Activated T-helper 2 cell treated with anti-CD3 and anti-CD28 coated beads, Interferon-gamma antibody, Interleukin-2, Interleukin-4, amounts not matched to agents 10 μg/mL and 5 μg/mL and 100 μg/mL, durations not matched to agents 14 hours and 24 hours and 36 hours (primary cell): ENCODE measurements at regions not wholly inside any gene's neighbourhood (a gene's known extent, or its start where the extent isn't known, plus 50 kb on each side); places are given as distances from the start of the nearest gene placed in this dataset.

Source experiments
- DNase-seq: peaks from one replicate; pipeline ENCODE4 v3.0.0; 2021; ENCODE audit warnings: low spot score
- H3K27ac Mint-ChIP-seq: one replicate; pipeline ENCODE4 v1.8.0; 2021; ENCODE audit warnings: mixed read lengths
- H3K27me3 Mint-ChIP-seq: one replicate; pipeline ENCODE4 v1.8.0; 2021; ENCODE audit warnings: low read depth, mixed read lengths
- H3K36me3 Mint-ChIP-seq: one replicate; pipeline ENCODE4 v1.8.0; 2021; ENCODE audit warnings: low read depth, mixed read lengths
- H3K4me1 Mint-ChIP-seq: one replicate; pipeline ENCODE4 v1.8.0; 2021; ENCODE audit warnings: low read depth, mixed read lengths
- H3K4me3 Mint-ChIP-seq: one replicate; pipeline ENCODE4 v1.8.0; 2021; ENCODE audit warnings: low read depth, mild to moderate bottlenecking, moderate library complexity, mixed read lengths
- H3K9me3 Mint-ChIP-seq: one replicate; pipeline ENCODE4 v1.8.0; 2021; ENCODE audit warnings: mixed read lengths
- intact Hi-C: fragments of 100-400 bp; cut with micrococcal nuclease; formaldehyde crosslinking; loops from one replicate; pipeline ENCODE4 v1.15.1; 2023

DNA sequence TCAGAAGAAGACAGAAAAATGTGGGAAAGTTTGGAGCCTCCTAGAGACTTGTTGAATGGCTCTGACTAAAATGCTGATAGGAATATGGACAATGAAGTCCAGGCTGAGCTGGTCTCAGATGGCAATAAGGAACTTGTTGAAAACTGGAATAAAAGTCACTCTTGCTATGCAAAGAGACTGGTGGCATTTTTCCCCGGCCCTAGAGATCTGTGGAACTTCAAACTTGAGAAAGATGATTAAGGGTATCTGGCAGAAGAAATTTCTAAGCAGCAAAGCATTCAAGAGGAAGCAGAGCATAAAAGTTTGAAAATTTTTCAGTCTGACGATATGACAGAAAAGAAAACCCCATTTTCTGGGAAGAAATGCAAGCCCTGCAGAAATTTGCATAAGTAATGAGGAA is 159.3 kb downstream of the MREG start:
- H3K4me3 Mint-ChIP-seq, result no peak overlapping the region
- H3K27ac Mint-ChIP-seq, result no peak overlapping the region
- intact Hi-C loops, result no loop called here
- H3K4me1 Mint-ChIP-seq, result no peaks in the 10 kb centered on the region
- H3K36me3 Mint-ChIP-seq, result no peaks in the 10 kb centered on the region
- H3K9me3 Mint-ChIP-seq, result peaks cover 13% of the 10 kb centered on the region
- H3K27me3 Mint-ChIP-seq, result no peaks in the 10 kb centered on the region
- no peak for DNase-seq

DNA sequence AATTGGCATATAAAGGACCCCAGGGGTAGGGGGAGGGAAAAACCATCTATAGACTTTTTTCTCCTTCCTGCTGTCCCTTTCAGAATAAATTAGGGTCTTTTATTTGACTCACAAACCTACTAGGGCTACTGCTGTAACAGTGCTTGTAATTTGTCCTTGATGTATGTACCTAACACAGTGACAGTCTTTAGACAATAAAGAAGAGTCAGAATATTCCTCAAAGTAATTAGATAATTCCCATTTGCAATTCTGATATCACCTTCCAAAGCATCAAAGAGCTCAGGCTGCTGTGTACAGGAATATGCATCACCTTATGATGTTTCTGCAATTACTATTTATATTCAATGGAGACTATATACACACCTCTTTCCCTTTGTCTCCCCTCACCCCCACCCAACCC is 161.7 kb downstream of the MREG start:
- Mint-ChIP-seq H3K36me3 (no peaks in the 10 kb centered on the region), H3K4me1 (no peaks in the 10 kb centered on the region)
- intact Hi-C loops, result no loop called here

DNA sequence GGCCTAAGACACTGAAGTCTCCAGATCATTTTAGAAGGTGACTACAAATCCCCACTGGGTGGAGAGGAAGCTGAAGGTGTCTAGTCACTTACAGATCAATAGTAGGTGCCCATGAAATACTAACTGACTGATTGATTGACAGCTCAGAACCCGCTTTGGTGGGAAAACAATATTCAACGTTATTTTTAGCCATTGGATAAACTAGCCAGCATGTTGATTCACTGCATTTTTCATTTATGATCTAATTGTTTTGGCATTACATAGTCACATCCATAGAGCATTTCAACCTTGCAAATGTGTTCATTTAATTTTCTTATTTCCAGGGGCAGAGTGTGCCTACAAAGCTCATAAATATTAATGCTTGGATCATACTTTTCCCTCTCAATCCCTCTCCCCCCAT is 162.3 kb downstream of the MREG start:
- Mint-ChIP-seq H3K27ac (no peak overlapping the region), H3K4me1 (no peaks in the 10 kb centered on the region), H3K9me3 (peaks cover 13% of the 10 kb centered on the region), H3K36me3 (no peaks in the 10 kb centered on the region), H3K27me3 (no peaks in the 10 kb centered on the region), H3K4me3 (no peak overlapping the region)
- intact Hi-C loops, result no loop called here
- no peak for DNase-seq

More for the DNA sequence above, 161.7 kb downstream of the MREG start:
- Mint-ChIP-seq H3K4me3 (no peak overlapping the region), H3K27me3 (no peaks in the 10 kb centered on the region), H3K27ac (no peak overlapping the region), H3K9me3 (peaks cover 13% of the 10 kb centered on the region)
- DNase-seq, result no peak

DNA sequence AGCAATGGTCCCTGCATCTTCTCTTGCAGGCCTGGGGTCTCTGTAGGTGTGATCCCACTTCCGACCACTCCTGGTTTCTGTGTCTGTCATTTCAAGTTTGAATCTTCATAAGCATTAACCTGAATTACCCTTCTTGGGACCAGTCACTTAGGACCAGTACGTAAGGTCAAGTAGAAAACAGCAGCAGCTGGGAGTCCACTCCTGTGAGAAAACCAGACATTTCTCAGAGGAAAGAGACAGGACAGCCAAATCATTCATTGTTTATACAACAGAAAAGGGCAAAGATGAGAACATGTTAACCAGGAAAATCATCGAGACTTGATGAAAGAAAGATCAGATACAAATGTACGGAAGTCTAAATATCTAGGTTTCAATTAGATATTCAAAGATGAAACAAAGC is 163.0 kb downstream of the MREG start:
- Mint-ChIP-seq H3K27ac (no peak overlapping the region), H3K36me3 (no peaks in the 10 kb centered on the region), H3K9me3 (peaks cover 13% of the 10 kb centered on the region), H3K4me3 (no peak overlapping the region), H3K27me3 (no peaks in the 10 kb centered on the region), H3K4me1 (no peaks in the 10 kb centered on the region)
- no peak for DNase-seq
- intact Hi-C loops, result no loop called here

DNA sequence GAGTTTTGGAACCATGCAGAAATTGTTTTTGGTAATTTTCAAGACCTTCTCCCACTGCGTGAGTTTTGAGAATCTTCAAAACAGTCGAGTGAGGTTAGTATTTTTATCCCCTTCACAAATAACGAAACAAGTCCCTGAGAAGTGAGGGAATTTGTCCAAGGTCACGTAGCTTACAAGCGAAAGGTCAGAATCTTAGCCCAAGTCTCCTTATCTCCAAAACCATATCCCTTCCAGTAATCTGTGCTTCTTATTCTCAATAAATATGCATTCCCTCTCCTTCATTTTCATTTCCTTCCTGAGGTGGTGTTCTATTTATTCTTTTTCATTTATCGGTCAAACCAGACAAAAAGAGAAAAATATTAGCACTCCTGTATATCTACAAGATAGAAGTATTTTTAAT is 163.6 kb downstream of the MREG start:
- Mint-ChIP-seq H3K27me3 (no peaks in the 10 kb centered on the region), H3K9me3 (peaks cover 13% of the 10 kb centered on the region), H3K27ac (no peak overlapping the region), H3K4me1 (no peaks in the 10 kb centered on the region), H3K4me3 (no peak overlapping the region), H3K36me3 (no peaks in the 10 kb centered on the region)
- DNase-seq, result no peak
- intact Hi-C loops, result no loop called here

DNA sequence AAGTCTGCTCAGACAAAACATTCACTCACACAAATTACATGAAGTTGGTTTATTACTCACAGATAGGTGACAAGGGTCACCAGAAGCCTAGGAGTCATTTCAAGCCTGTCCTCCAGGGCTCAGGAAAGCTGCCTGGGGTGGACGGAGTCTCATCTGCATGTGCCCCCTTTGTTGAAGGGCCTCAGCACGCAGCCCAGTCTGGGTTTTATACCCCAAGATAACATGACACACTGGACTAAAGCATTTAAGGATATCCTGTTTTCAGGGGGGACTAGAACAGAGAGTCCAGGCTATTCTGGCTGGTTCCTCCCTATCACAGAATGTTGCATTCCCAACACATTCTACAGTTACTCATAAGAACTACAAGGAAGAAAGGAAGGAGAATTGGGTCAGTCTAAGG is 164.7 kb downstream of the MREG start:
- Mint-ChIP-seq H3K9me3 (peaks cover 8% of the 10 kb centered on the region), H3K4me1 (no peaks in the 10 kb centered on the region), H3K4me3 (no peak overlapping the region), H3K27me3 (no peaks in the 10 kb centered on the region), H3K27ac (no peak overlapping the region), H3K36me3 (no peaks in the 10 kb centered on the region)
- intact Hi-C loops, result no loop called here
- no peak for DNase-seq

DNA sequence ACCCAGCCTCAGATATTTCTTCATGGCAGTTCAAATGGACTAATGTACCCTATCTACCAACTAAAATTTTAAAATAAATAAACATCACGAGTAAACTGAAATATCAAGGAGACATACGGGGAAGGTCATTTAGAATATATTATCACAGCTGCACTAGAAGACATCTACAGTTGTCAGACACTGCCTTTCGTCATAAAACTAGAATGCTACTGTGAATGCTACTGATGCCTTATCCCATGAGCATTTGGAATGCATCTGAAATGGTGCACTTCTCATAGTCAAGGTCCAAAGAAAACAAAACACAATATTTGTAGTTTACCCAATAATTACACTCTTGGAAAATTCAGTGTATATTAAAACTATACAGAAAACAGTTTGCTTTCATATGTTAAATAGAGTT is 165.2 kb downstream of the MREG start:
- Mint-ChIP-seq H3K27me3 (no peaks in the 10 kb centered on the region), H3K9me3 (peaks cover 5% of the 10 kb centered on the region), H3K4me3 (no peak overlapping the region), H3K27ac (no peak overlapping the region), H3K4me1 (no peaks in the 10 kb centered on the region), H3K36me3 (no peaks in the 10 kb centered on the region)
- DNase-seq, result no peak
- intact Hi-C loops, result no loop called here

DNA sequence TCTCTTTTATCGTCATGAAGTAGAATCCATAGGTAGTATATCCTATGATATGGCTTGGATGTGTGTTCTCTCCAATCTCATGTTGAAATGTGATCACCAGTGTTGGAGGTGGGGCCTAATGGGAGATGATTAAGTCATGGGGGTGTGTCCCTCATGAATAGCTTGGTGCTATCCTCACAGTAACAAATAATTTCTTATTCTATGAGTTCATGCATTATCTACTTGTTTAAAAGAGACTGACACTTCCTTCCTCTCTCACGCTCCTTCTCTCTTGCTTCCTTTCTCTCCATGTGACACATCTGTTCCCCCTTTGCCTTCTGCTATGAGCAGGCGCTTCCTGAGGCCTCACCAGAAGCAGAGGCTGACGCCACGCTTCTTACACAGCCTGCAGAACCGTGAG is 165.6 kb downstream of the MREG start:
- Mint-ChIP-seq H3K4me1 (no peaks in the 10 kb centered on the region), H3K36me3 (no peaks in the 10 kb centered on the region), H3K27me3 (no peaks in the 10 kb centered on the region), H3K9me3 (peaks cover 1% of the 10 kb centered on the region), H3K4me3 (no peak overlapping the region), H3K27ac (no peak overlapping the region)
- intact Hi-C loops, result no loop called here
- DNase-seq, result no peak

DNA sequence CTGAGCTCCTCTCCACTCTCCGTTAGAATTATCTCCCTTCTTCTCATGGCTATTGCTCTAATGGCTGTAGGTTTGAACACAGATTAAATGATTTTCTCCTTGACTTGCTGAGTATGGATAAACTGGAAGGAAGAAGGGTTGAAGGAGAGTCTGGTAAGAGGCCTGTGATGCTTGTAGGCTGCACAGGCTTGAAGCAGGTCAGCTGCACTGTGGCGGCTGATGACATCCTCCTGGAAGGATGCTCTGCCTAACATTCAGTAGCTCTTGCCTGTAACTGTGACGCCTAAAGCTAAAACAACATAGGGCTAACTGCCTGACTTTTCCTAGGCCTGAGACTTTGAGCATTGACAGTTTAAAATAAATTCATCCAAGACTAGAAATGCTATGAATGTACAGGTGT is 166.3 kb downstream of the MREG start:
- no peaks in the 10 kb centered on the region for H3K36me3 Mint-ChIP-seq
- DNase-seq, result no peak
- H3K4me1 Mint-ChIP-seq, result no peaks in the 10 kb centered on the region
- H3K27me3 Mint-ChIP-seq, result no peaks in the 10 kb centered on the region
- intact Hi-C loops, result no loop called here
- no peaks in the 10 kb centered on the region for H3K9me3 Mint-ChIP-seq
- H3K4me3 Mint-ChIP-seq, result no peak overlapping the region
- H3K27ac Mint-ChIP-seq, result no peak overlapping the region

DNA sequence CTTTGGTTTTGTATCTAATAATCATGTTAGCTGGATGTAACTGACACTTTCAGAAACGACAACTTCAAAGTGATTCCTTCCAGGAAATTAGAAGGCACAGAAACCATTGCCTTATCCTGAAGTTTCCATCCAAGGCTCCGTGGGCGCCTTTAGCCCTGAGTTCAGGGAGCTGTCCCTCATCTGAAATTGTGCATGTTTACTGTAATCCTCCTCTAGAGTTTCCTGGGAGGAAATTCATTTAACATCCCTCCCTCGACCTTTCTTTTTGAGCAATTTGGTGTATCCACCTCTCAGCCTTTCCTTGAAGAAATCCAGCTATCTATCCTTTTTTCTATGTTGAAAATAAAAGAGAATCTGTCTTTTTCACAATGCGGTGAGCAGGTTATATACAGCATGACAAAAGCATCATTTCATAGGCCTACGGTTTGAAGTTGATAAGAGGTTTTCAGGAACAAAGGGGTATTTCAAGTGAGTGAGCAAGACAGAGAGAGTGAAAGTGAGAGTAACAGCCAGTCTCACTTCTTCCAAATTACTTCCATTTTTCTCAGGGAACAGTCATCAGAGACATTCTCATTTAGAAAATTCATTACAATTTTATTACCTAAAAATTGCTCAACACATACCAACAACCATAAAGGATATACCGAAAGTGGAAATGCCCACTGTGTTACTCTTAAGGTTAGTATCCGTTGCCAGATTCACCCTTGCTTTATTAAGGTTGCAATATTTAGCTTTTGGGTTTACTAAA is 167.3 kb downstream of the MREG start:
- H3K27ac Mint-ChIP-seq, result no peak overlapping the region
- H3K4me1 Mint-ChIP-seq, result no peaks in the 10 kb centered on the region
- no peaks in the 10 kb centered on the region for H3K36me3 Mint-ChIP-seq
- no peak for DNase-seq
- H3K9me3 Mint-ChIP-seq, result no peaks in the 10 kb centered on the region
- H3K4me3 Mint-ChIP-seq, result no peak overlapping the region
- no peaks in the 10 kb centered on the region for H3K27me3 Mint-ChIP-seq
- intact Hi-C loops, result no loop called here

DNA sequence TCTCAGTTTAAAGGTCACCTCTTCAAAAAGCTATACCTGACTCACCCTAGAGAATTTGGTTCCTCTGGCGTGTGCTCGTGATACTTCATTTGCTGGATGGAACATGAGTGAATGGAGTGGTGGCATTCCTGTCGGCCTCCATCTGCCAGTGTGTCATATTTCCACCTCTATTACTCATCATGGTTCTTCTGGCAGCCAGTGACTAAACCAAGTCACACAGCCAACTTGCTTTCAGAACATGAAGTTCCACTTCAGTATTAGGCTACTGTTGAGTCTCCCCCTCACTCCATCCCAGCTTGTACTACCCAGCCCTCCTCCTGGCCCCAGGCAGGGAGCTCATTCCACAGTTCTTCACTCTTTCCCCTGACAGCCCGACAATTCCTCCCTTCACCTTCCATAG is 169.8 kb downstream of the MREG start:
- intact Hi-C loops, result no loop called here
- Mint-ChIP-seq H3K27me3 (no peaks in the 10 kb centered on the region), H3K36me3 (no peaks in the 10 kb centered on the region), H3K4me1 (no peaks in the 10 kb centered on the region), H3K9me3 (no peaks in the 10 kb centered on the region), H3K27ac (no peak overlapping the region), H3K4me3 (no peak overlapping the region)
- no peak for DNase-seq

DNA sequence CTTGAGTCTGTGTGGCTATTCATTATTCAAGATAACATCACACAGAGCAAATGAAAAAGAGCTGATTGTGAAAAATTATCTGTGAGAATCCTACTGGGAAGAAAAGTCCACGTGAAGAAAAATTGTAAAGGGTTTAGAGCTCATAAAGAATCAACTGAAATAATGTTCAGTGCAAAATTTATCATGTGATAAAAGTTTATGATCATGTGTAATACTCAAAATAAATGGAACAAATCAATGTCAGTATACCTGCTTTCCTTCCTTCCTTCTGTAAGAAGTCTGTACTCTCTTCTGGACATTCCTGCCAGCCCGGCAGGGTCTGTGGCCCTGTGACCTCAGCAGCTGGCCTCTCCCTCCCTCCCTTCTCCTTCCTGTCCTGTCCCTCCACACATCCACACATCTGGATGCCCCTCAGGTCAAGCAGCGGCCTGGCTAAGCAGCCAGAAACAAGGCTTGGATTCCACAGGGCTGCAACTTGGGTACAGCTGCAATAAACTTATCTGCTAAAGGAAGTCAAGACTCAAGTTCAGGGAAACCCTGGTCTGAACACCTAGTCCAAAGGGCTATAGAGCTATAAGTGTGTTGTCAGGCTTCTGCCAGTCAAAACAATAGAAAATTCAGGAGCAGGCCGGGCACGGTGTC is 172.1 kb downstream of the MREG start:
- Mint-ChIP-seq H3K36me3 (no peaks in the 10 kb centered on the region), H3K4me1 (no peaks in the 10 kb centered on the region), H3K9me3 (no peaks in the 10 kb centered on the region), H3K27ac (no peak overlapping the region), H3K27me3 (no peaks in the 10 kb centered on the region), H3K4me3 (no peak overlapping the region)
- intact Hi-C loops, result no loop called here
- DNase-seq, result no peak

DNA sequence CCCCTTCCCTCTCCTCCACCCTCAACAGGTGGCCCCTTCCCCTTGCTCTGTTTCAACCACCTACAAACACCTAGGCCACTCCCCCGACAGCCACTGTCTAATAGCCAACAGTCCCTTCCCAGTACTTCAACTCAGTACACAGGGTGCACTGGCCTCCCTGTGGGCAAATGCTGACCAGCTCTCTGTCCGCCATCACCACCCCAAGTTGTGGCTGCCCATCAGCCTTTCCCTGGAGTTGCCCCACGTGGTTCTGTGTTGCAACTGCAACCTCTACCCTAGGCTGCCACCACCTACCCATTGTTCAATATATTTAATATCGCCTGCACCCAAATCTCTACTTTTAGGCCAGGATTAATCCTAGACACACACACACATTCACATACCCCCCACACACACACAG is 173.5 kb downstream of the MREG start:
- H3K27me3 Mint-ChIP-seq, result no peaks in the 10 kb centered on the region
- no peak for DNase-seq
- H3K36me3 Mint-ChIP-seq, result no peaks in the 10 kb centered on the region
- intact Hi-C loops, result no loop called here
- H3K4me1 Mint-ChIP-seq, result no peaks in the 10 kb centered on the region
- H3K9me3 Mint-ChIP-seq, result no peaks in the 10 kb centered on the region
- no peak overlapping the region for H3K27ac Mint-ChIP-seq
- H3K4me3 Mint-ChIP-seq, result no peak overlapping the region
